K562 (cell line): ENCODE measurements at regions not wholly inside any gene's neighbourhood (a gene's known extent, or its start where the extent isn't known, plus 50 kb on each side); places are given as distances from the start of the nearest gene placed in this dataset.

Source experiments
- ELF4 ChIP-seq: fragments of 450-650 bp; formaldehyde crosslinking; IDR thresholded peaks from 2 replicates; pipeline ENCODE4 v1.4.0; 2022; ENCODE audit warnings: missing genetic modification characterization
- NONO ChIP-seq, 2 experiments: fragments of 200-400 bp in 1 of 2; fragments of 450-650 bp in 1 of 2; formaldehyde crosslinking in 1 of 2; IDR thresholded peaks; 2 replicates each; pipeline ENCODE4 v1.6.1; 2017; ENCODE audit warnings: low read depth in 2 of 2, mild to moderate bottlenecking in 2 of 2, moderate library complexity in 2 of 2, low read length in 1 of 2
- ZNF217 ChIP-seq: sonication (generic); formaldehyde crosslinking; IDR thresholded peaks from 2 replicates; pipeline ENCODE4 v1.8.0; 2022; ENCODE audit warnings: mild to moderate bottlenecking, missing genetic modification reagents

- TF ChIP-seq NONO (IDR thresholded peaks at IDR 0.05; ENCODE audit: low read depth in 2 of 2, low read length in 1 of 2) (no peak), ELF4 (no peak), ZNF217 (CRISPR knock-in tag) (no peak)
Observed at GRCh38 chr9:73916016-73916673, 581.0 kb upstream of the RORB start.
